HEK293 (cell line): ENCODE measurements at regions not wholly inside any gene's neighbourhood (a gene's known extent, or its start where the extent isn't known, plus 50 kb on each side); places are given as distances from the start of the nearest gene placed in this dataset.

Experiments used
- CTCF ChIA-PET: fragments of 350-600 bp; formaldehyde crosslinking; extraction: SDS; loops from one replicate; lab custom pipeline; 2021; ENCODE audit warnings: antibody characterized with exemption; lab: Yijun Ruan, JAX
- POLR2A ChIA-PET: fragments of 300-600 bp; formaldehyde crosslinking; extraction: SDS; loops from one replicate; lab custom pipeline; 2020; ENCODE audit warnings: antibody characterized with exemption, inconsistent platforms; lab: Yijun Ruan, JAX
- H3K27ac ChIP-seq: fragments of 200-500 bp; sonication (Bioruptor generic); 2 replicates; pipeline ENCODE4 v1.5.1; 2014; ENCODE audit warnings: low read depth, low read length, control low read depth, inconsistent platforms; ENCODE audit errors: extremely low read depth
- H3K36me3 ChIP-seq, 2 experiments: fragments of 200-500 bp in 1 of 2; sonication (Bioruptor generic) in 1 of 2; 1 replicate in 1 of 2; 2 replicates in 1 of 2; pipeline ENCODE4 v1.5.1; 2014 to 2017; ENCODE audit warnings: inconsistent platforms in 2 of 2, low read length in 2 of 2; ENCODE audit not compliant: control insufficient read depth in 2 of 2, insufficient read depth in 1 of 2
- H3K4me1 ChIP-seq: fragments of 200-500 bp; sonication (Bioruptor generic); 2 replicates; pipeline ENCODE4 v1.5.1; 2014; ENCODE audit warnings: mild to moderate bottlenecking, low read length, inconsistent platforms; ENCODE audit not compliant: control insufficient read depth, insufficient read depth
- H3K4me3 ChIP-seq: 2 replicates; pipeline ENCODE4 v1.5.1; 2011; ENCODE audit warnings: low read depth, mild to moderate bottlenecking, control low read depth, low read length, moderate library complexity
- H3K9me3 ChIP-seq: fragments of 200-500 bp; sonication (Bioruptor generic); 2 replicates; pipeline ENCODE4 v1.5.1; 2014; ENCODE audit warnings: low read depth, low read length, inconsistent platforms; ENCODE audit not compliant: control insufficient read depth, insufficient read depth
- KLF17 ChIP-seq: fragments of 450-650 bp; formaldehyde crosslinking; IDR thresholded peaks from 2 replicates; pipeline ENCODE4 v1.5.1; 2016; ENCODE audit warnings: missing biosample characterization, missing genetic modification characterization
- KLF8 ChIP-seq: fragments of 450-650 bp; formaldehyde crosslinking; IDR thresholded peaks from 2 replicates; pipeline ENCODE4 v1.5.1; 2016; ENCODE audit warnings: missing biosample characterization, missing genetic modification characterization
- PRDM2 ChIP-seq: fragments of 450-650 bp; formaldehyde crosslinking; IDR thresholded peaks from 2 replicates; pipeline ENCODE4 v1.5.1; 2016; ENCODE audit warnings: missing biosample characterization, missing genetic modification characterization, borderline replicate concordance
- TCF7L2 ChIP-seq: IDR thresholded peaks from 2 replicates; pipeline ENCODE4 v1.6.1; 2011; ENCODE audit warnings: low read depth, mild to moderate bottlenecking, inconsistent platforms, low read length, moderate library complexity, borderline replicate concordance
- ZEB2 ChIP-seq: fragments of 450-650 bp; formaldehyde crosslinking; IDR thresholded peaks from 2 replicates; pipeline ENCODE4 v1.5.1; 2016; ENCODE audit warnings: missing biosample characterization, missing genetic modification characterization
- ZNF114 ChIP-seq: fragments of 450-650 bp; formaldehyde crosslinking; IDR thresholded peaks from 2 replicates; pipeline ENCODE4 v1.5.0; 2017; ENCODE audit warnings: missing biosample characterization, missing genetic modification characterization
- ZNF16 ChIP-seq: fragments of 450-650 bp; formaldehyde crosslinking; IDR thresholded peaks from 2 replicates; pipeline ENCODE4 v1.5.1; 2016; ENCODE audit warnings: low read depth, missing biosample characterization, missing genetic modification characterization
- ZNF174 ChIP-seq: fragments of 450-650 bp; formaldehyde crosslinking; IDR thresholded peaks from 2 replicates; pipeline ENCODE4 v1.5.0; 2017; ENCODE audit warnings: missing biosample characterization, mild to moderate bottlenecking, missing genetic modification characterization
- ZNF184 ChIP-seq: fragments of 450-650 bp; IDR thresholded peaks from 2 replicates; pipeline ENCODE4 v1.5.1; 2018; ENCODE audit warnings: missing biosample characterization, mild to moderate bottlenecking, missing genetic modification characterization
- ZNF514 ChIP-seq: fragments of 450-650 bp; formaldehyde crosslinking; IDR thresholded peaks from 2 replicates; pipeline ENCODE4 v1.5.1; 2016; ENCODE audit warnings: missing biosample characterization, missing genetic modification characterization
- ZNF521 ChIP-seq: fragments of 450-650 bp; formaldehyde crosslinking; IDR thresholded peaks from 2 replicates; pipeline ENCODE4 v1.5.1; 2017; ENCODE audit warnings: missing biosample characterization, mild to moderate bottlenecking, missing genetic modification characterization
- ZNF549 ChIP-seq: fragments of 450-650 bp; IDR thresholded peaks from 2 replicates; pipeline ENCODE4 v1.5.1; 2018; ENCODE audit warnings: missing biosample characterization, missing genetic modification characterization, mild to moderate bottlenecking, inconsistent platforms, moderate library complexity
- ZNF645 ChIP-seq: fragments of 450-650 bp; formaldehyde crosslinking; IDR thresholded peaks from 2 replicates; pipeline ENCODE4; 2016; ENCODE audit warnings: missing biosample characterization, missing genetic modification characterization
- ZNF701 ChIP-seq: fragments of 450-650 bp; formaldehyde crosslinking; IDR thresholded peaks from 2 replicates; pipeline ENCODE4 v1.5.1; 2016; ENCODE audit warnings: missing biosample characterization, missing genetic modification characterization
- ZNF76 ChIP-seq: fragments of 450-650 bp; formaldehyde crosslinking; IDR thresholded peaks from 2 replicates; pipeline ENCODE4; 2016; ENCODE audit warnings: low read depth, missing biosample characterization, missing genetic modification characterization, borderline replicate concordance
- ZNF768 ChIP-seq: fragments of 450-650 bp; formaldehyde crosslinking; IDR thresholded peaks from 2 replicates; pipeline ENCODE4 v1.5.1; 2018; ENCODE audit warnings: missing biosample characterization, mild to moderate bottlenecking, missing genetic modification characterization

- H3K27ac ChIP-seq: no peak overlapping the region
- POLR2A ChIA-PET: no interaction called here
Observed at GRCh38 chr5:82347201-82347865, 69.2 kb upstream of the RPS23 start.

More at GRCh38 chr5:82347201-82347865, 69.2 kb upstream of the RPS23 start:
- CTCF ChIA-PET: interaction anchor here (0.6 to 1.5 kb wide), 3 partner anchors 34 to 1136 kb away, joined by 3 to 4 read pairs (median 3); no protein-coding TSS in a partner anchor
- Histone ChIP-seq H3K4me1 (no peaks in the 10 kb centered on the region), H3K36me3 (no peaks in the 10 kb centered on the region), H3K4me3 (no peak overlapping the region), H3K9me3 (no peaks in the 10 kb centered on the region)
- no peak for TF ChIP-seq ZNF174 (tag by site-specific recombination)
- no peak for TF ChIP-seq ZNF114 (tag by site-specific recombination)
- TF ChIP-seq KLF17 (tag by site-specific recombination): no peak
- TF ChIP-seq ZNF16 (tag by site-specific recombination): no peak
- no peak for TF ChIP-seq ZNF645 (tag by site-specific recombination)
- TF ChIP-seq ZNF549: no peak
- no peak for TF ChIP-seq ZNF521
- TF ChIP-seq ZNF701 (tag by site-specific recombination): no peak
- TF ChIP-seq ZNF768: no peak
- TF ChIP-seq ZNF184 (tag by site-specific recombination): no peak
- no peak for TF ChIP-seq PRDM2 (tag by site-specific recombination)
- no peak for TF ChIP-seq TCF7L2
- TF ChIP-seq ZNF76: no peak
- no peak for TF ChIP-seq KLF8 (tag by site-specific recombination)
- no peak for TF ChIP-seq ZEB2 (tag by site-specific recombination)
- TF ChIP-seq ZNF514 (tag by site-specific recombination): no peak
